Tibial nerve (tissue), 4 donors: ENCODE measurements at regions not wholly inside any gene's neighbourhood (a gene's known extent, or its start where the extent isn't known, plus 50 kb on each side); places are given as distances from the start of the nearest gene placed in this dataset.

ENCODE experiments used
- DNase-seq, 2 donors: peaks; one replicate each; pipeline ENCODE4 v3.0.0-alpha.2; 2019; ENCODE audit warnings: low spot score in 2 of 2
- H3K27ac ChIP-seq, 4 donors: fragments of 200-600 bp; sonication (generic) in 3 of 4; one replicate each; pipeline ENCODE4 v1.5.1; 2017 to 2019; ENCODE audit warnings: mild to moderate bottlenecking in 1 of 4
- H3K27me3 ChIP-seq, 2 donors: fragments of 200-600 bp; sonication (generic) in 1 of 2; one replicate each; pipeline versions ENCODE4 v1.5.1 to v1.6.0; 2017 to 2019
- H3K36me3 ChIP-seq, 3 donors: fragments of 200-600 bp; sonication (generic); one replicate each; pipeline ENCODE4 v1.5.1; 2018 to 2019
- H3K4me1 ChIP-seq, 4 donors: fragments of 200-600 bp; sonication (generic) in 3 of 4; one replicate each; pipeline ENCODE4 v1.5.1; 2017 to 2019
- H3K4me3 ChIP-seq, 4 donors: fragments of 200-600 bp; sonication (generic) in 3 of 4; one replicate each; pipeline ENCODE4 v1.5.1; 2017 to 2019; ENCODE audit warnings: mild to moderate bottlenecking in 1 of 4, moderate library complexity in 1 of 4
- H3K9me3 ChIP-seq, 4 donors: fragments of 200-600 bp; sonication (generic) in 3 of 4; one replicate each; pipeline ENCODE4 v1.5.1; 2017 to 2019
- EP300 ChIP-seq, 2 donors: sonication (generic); formaldehyde crosslinking; IDR thresholded peaks; one replicate each; pipeline ENCODE4 v1.6.1; 2017; ENCODE audit warnings: antibody characterized with exemption in 2 of 2, mild to moderate bottlenecking in 1 of 2
- POLR2A ChIP-seq, 2 donors: fragments of 450-650 bp; IDR thresholded peaks; one replicate each; pipeline ENCODE4 v1.6.1; 2017; ENCODE audit warnings: antibody characterized with exemption in 2 of 2, mild to moderate bottlenecking in 2 of 2, moderate library complexity in 2 of 2
- WGBS, 2 donors: methylation state at CpG; one replicate each; pipeline ENCODE4 v1.1.5; 2018; 5-methylcytosine and 5-hydroxymethylcytosine counted together
- TF ChIP-seq, protein P1 (sequence below), 5 experiments: fragments of 200-600 bp in 3 of 5; fragments of 450-650 bp in 2 of 5; sonication (generic) in 3 of 5; IDR thresholded peaks; one replicate each; pipeline ENCODE4 v1.5.1; 2016 to 2019; ENCODE audit warnings: antibody characterized with exemption in 5 of 5, mild to moderate bottlenecking in 3 of 5, moderate library complexity in 2 of 5

- Histone ChIP-seq H3K9me3 (no peaks in the 10 kb centered on the region), H3K4me1 (no peaks in the 10 kb centered on the region), H3K27ac (no peak overlapping the region), H3K27me3 (no peaks in the 10 kb centered on the region), H3K36me3 (no peaks in the 10 kb centered on the region), H3K4me3 (no peak overlapping the region)
- 77% methylated on average over 4 of the region's 4 CpGs; no CpG with 5 or more reads in 1 of the 2 donors for WGBS, 2 donors
- TF ChIP-seq, protein P1, sequence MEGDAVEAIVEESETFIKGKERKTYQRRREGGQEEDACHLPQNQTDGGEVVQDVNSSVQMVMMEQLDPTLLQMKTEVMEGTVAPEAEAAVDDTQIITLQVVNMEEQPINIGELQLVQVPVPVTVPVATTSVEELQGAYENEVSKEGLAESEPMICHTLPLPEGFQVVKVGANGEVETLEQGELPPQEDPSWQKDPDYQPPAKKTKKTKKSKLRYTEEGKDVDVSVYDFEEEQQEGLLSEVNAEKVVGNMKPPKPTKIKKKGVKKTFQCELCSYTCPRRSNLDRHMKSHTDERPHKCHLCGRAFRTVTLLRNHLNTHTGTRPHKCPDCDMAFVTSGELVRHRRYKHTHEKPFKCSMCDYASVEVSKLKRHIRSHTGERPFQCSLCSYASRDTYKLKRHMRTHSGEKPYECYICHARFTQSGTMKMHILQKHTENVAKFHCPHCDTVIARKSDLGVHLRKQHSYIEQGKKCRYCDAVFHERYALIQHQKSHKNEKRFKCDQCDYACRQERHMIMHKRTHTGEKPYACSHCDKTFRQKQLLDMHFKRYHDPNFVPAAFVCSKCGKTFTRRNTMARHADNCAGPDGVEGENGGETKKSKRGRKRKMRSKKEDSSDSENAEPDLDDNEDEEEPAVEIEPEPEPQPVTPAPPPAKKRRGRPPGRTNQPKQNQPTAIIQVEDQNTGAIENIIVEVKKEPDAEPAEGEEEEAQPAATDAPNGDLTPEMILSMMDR (IDR thresholded peaks at IDR 0.05), result no peak
- TF ChIP-seq EP300 (IDR thresholded peaks at IDR 0.05) (no peak), POLR2A (IDR thresholded peaks at IDR 0.05) (no peak)
- DNase-seq, result no peak
These were observed 835.2 kb upstream of the AMELY start for GRCh38 chrY:7746781-7747180.

GRCh38 chrY:7745581-7745901 is 834.0 kb upstream of the AMELY start:
- Histone ChIP-seq H3K9me3 (no peaks in the 10 kb centered on the region), H3K27ac (no peak overlapping the region), H3K36me3 (no peaks in the 10 kb centered on the region), H3K27me3 (no peaks in the 10 kb centered on the region), H3K4me3 (no peak overlapping the region), H3K4me1 (no peaks in the 10 kb centered on the region)
- 89% methylated on average over 1 of the region's 1 CpG; no CpG with 5 or more reads in 1 of the 2 donors for WGBS, 2 donors
- DNase-seq, result no peak
- TF ChIP-seq, protein P1 (IDR thresholded peaks at IDR 0.05), result no peak
- TF ChIP-seq EP300 (IDR thresholded peaks at IDR 0.05) (no peak), POLR2A (IDR thresholded peaks at IDR 0.05) (no peak)

DNA sequence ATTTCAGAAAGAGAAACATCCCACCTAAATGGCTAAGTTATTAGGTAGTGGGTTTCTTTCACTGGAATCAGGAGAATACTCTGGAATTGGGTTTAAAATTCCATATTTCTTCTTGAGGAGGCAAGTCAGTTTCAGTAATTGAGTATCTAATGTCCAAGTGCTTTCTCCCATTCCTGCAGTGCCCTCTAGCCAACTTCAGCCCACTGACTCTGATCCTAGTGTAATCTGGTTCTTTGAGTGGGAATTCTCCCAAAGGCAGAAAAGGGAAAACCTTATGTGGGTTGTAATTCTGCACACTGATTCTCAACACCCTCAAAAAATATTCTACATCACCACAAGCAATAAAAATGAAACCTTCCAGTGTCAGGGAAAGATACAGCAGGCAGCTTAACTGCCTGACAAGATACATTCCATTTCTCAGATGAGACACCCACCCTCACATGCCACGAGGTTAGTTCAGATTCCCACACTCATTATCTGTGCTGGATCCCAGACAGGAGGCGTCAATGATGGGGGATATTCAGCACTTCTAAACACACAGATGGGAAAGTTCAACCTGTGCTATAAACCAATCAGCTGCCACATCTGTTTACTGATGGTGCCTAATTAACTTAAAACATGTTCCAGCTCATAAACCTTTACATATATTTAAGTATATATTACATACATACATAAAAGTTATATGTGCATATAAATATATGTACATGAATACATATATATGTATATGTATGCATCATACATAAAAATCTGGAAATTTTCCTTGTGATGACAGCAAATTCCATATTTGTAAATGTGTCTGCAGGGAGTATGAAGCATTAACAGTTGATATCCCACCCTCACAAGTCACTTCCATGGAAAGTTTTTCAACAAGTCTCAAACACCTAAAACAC is 833.4 kb upstream of the AMELY start:
- no peaks in the 10 kb centered on the region for H3K9me3 ChIP-seq
- 65% methylated on average over 2 of the region's 2 CpGs; no CpG with 5 or more reads in 1 of the 2 donors for WGBS, 2 donors
- DNase-seq, result no peak
- H3K4me1 ChIP-seq, result no peaks in the 10 kb centered on the region
- no peak overlapping the region for H3K4me3 ChIP-seq
- no peak overlapping the region for H3K27ac ChIP-seq
- no peaks in the 10 kb centered on the region for H3K27me3 ChIP-seq
- TF ChIP-seq POLR2A (IDR thresholded peaks at IDR 0.05) (no peak), EP300 (IDR thresholded peaks at IDR 0.05) (no peak)
- TF ChIP-seq, protein P1 (IDR thresholded peaks at IDR 0.05), result no peak
- no peaks in the 10 kb centered on the region for H3K36me3 ChIP-seq

GRCh38 chrY:7736847-7737365 is 825.4 kb upstream of the AMELY start:
- no peaks in the 10 kb centered on the region for H3K9me3 ChIP-seq
- H3K27me3 ChIP-seq, result no peaks in the 10 kb centered on the region
- DNase-seq, result no peak
- no peak overlapping the region for H3K27ac ChIP-seq
- TF ChIP-seq, protein P1 (IDR thresholded peaks at IDR 0.05), result no peak
- TF ChIP-seq EP300 (IDR thresholded peaks at IDR 0.05) (no peak), POLR2A (IDR thresholded peaks at IDR 0.05) (no peak)
- no peak overlapping the region for H3K4me3 ChIP-seq
- no peaks in the 10 kb centered on the region for H3K36me3 ChIP-seq
- no peaks in the 10 kb centered on the region for H3K4me1 ChIP-seq
- WGBS, 2 donors, result 57% methylated on average over 1 of the region's 1 CpG; no CpG with 5 or more reads in 1 of the 2 donors

DNA sequence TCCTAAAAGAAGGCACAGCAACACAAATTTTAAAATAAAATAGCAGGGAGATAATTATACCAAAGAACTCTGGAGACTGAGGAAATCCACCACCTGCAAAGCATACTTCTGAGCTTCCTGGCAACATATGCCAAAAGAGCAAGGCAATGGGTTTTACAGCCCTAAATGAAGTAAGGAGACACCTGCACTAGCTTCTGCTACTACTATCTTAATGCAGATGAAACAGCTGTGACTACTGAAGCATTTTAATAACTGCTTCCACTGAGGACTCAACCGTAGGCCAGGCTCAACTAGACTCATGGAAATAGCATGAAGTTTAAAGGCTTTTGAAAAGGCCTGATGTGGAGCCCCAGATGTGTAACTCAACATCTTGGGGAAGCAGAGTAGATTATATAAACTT is 820.1 kb upstream of the AMELY start:
- H3K27ac ChIP-seq, result no peak overlapping the region
- H3K4me3 ChIP-seq, result no peak overlapping the region
- H3K36me3 ChIP-seq, result no peaks in the 10 kb centered on the region
- TF ChIP-seq POLR2A (IDR thresholded peaks at IDR 0.05), result no peak
- TF ChIP-seq, protein P1 (IDR thresholded peaks at IDR 0.05), result no peak
- TF ChIP-seq EP300 (IDR thresholded peaks at IDR 0.05), result no peak
- H3K4me1 ChIP-seq, result no peaks in the 10 kb centered on the region
- no peaks in the 10 kb centered on the region for H3K27me3 ChIP-seq
- DNase-seq, result no peak
- H3K9me3 ChIP-seq, result no peaks in the 10 kb centered on the region
- 90% methylated on average over 1 of the region's 1 CpG; no CpG with 5 or more reads in 1 of the 2 donors for WGBS, 2 donors
